ENCODE measurements at regions not wholly inside any gene's neighbourhood (a gene's known extent, or its start where the extent isn't known, plus 50 kb on each side); places are given as distances from the start of the nearest gene placed in this dataset.
"Not testable (repeated sequence)": the region's sequence is repeated elsewhere in the genome, so short reads cannot be mapped to it uniquely, and the experiment has no call there.

DNA sequence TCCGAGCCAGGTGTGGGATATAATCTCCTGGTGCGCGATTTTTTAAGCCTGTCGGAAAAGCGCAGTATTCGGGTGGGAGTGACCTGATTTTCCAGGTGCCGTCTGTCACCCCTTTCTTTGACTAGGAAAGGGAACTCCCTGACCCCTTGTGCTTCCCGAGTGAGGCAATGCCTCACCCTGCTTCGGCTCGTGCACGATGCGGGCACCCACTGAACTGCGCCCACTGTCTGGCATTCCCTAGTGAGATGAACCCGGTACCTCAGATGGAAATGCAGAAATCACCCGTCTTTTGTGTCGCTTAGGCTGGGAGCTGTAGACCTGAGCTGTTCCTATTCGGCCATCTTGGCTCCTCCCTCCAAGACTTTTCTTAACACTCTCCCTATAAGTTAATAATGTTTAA lies 1042.3 kb downstream of the EFNA5 start:
- not testable (repeated sequence) for FAIRE-seq

DNA sequence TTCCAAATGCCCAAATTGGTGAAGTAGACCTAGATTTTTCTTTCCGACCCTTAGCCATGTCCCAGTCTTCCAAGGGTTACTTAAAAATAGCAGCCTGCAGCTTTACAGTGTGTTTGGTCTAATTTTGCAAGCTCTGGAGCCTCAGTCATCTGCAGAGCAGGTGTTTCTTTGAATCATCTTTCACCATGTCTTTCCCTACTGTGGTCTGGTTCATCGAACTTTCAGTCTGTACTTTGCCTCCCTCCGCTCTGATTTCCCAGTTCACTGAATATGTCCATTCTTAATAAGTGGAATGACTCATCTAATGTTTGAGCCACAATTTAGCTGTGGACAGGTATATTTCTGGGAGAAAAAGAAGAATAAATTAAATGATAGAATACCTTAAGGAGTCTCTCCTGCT lies 1060.7 kb downstream of the EFNA5 start:
- Histone ChIP-seq H3K27me3 (ENCODE audit: control insufficient read depth in 2 of 2, insufficient read depth in 2 of 2, low read length in 2 of 2) (no peaks in the 10 kb centered on the region), H3K79me2 (ENCODE audit: control insufficient read depth, insufficient read depth, low read length) (no peaks in the 10 kb centered on the region), H3K4me1 (ENCODE audit: control insufficient read depth, extremely low read depth, insufficient read depth, low read length) (no peaks in the 10 kb centered on the region), H4K20me1 (replicated peaks; ENCODE audit: control insufficient read depth, extremely low read depth, insufficient read depth, low read length) (no peaks in the 10 kb centered on the region), H2AFZ (ENCODE audit: low read depth, low read length) (no peak overlapping the region), H3K4me3 (replicated peaks in 1 of 3; ENCODE audit: insufficient read depth in 1 of 3, low read depth in 1 of 3, low read length in 3 of 3) (no peak overlapping the region), H3K36me3 (ENCODE audit: control insufficient read depth in 2 of 2, extremely low read depth in 1 of 2, insufficient read depth in 2 of 2, low read length in 2 of 2) (no peaks in the 10 kb centered on the region), H3K4me2 (ENCODE audit: insufficient read depth, low read length) (no peak overlapping the region), H3K9ac (replicated peaks; ENCODE audit: extremely low read depth, insufficient read depth, low read length) (no peak overlapping the region), H3K27ac (ENCODE audit: insufficient read depth, low read depth, low read length) (no peak overlapping the region), H3K9me1 (replicated peaks; ENCODE audit: control insufficient read depth, extremely low read depth, insufficient read depth, low read length) (no peaks in the 10 kb centered on the region), H3K9me3 (replicated peaks; ENCODE audit: control insufficient read depth, insufficient read depth, low read length) (no peaks in the 10 kb centered on the region)
- no peak for TF ChIP-seq POLR2AphosphoS5 (IDR thresholded peaks at IDR 0.05; ENCODE audit: insufficient read depth, low read depth, low read length)
- TF ChIP-seq, protein P1, sequence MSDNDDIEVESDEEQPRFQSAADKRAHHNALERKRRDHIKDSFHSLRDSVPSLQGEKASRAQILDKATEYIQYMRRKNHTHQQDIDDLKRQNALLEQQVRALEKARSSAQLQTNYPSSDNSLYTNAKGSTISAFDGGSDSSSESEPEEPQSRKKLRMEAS (IDR thresholded peaks at IDR 0.05; ENCODE audit: insufficient read depth, insufficient read length) = no peak
- TF ChIP-seq POLR2A (IDR thresholded peaks at IDR 0.05; ENCODE audit: low read depth, low read length) = no peak
- TF ChIP-seq EZH2 (IDR thresholded peaks at IDR 0.05; ENCODE audit: borderline replicate concordance, low read depth, low read length, severe bottlenecking) = no peak
- TF ChIP-seq, protein P2, sequence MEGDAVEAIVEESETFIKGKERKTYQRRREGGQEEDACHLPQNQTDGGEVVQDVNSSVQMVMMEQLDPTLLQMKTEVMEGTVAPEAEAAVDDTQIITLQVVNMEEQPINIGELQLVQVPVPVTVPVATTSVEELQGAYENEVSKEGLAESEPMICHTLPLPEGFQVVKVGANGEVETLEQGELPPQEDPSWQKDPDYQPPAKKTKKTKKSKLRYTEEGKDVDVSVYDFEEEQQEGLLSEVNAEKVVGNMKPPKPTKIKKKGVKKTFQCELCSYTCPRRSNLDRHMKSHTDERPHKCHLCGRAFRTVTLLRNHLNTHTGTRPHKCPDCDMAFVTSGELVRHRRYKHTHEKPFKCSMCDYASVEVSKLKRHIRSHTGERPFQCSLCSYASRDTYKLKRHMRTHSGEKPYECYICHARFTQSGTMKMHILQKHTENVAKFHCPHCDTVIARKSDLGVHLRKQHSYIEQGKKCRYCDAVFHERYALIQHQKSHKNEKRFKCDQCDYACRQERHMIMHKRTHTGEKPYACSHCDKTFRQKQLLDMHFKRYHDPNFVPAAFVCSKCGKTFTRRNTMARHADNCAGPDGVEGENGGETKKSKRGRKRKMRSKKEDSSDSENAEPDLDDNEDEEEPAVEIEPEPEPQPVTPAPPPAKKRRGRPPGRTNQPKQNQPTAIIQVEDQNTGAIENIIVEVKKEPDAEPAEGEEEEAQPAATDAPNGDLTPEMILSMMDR (IDR thresholded peaks at IDR 0.05; ENCODE audit: extremely low read depth in 1 of 2, insufficient read depth in 1 of 2, low read depth in 1 of 2, low read length in 2 of 2) = no peak
- TF ChIP-seq GATA2 (IDR thresholded peaks at IDR 0.05; ENCODE audit: insufficient read depth, insufficient read length, low read depth, low read length) = no peak
- TF ChIP-seq MYC (IDR thresholded peaks at IDR 0.05; ENCODE audit: low read depth, low read length) = no peak
- no peak for TF ChIP-seq FOS (IDR thresholded peaks at IDR 0.05; ENCODE audit: borderline replicate concordance, insufficient read depth, low read length)
- no peak for TF ChIP-seq JUN (IDR thresholded peaks at IDR 0.05; ENCODE audit: borderline replicate concordance, insufficient read depth, insufficient read length, low read depth)
- intact Hi-C loops (cut with micrococcal nuclease) = no loop called here
- ChIA-PET CTCF (interaction anchor here (0.8 kb wide), 1 partner anchor 10 kb away, joined by 3 read pairs; no protein-coding TSS in a partner anchor), POLR2A (no interaction called here)
- no peak for DNase-seq (ENCODE audit: low read depth, low spot score)
- dilution Hi-C loops (cut with MboI; ENCODE audit: extremely low pct_ligation_motif_present, low sequenced_read_pairs) = no loop called here
- no TSS peak for BruUV-seq (replicated peaks)
- FAIRE-seq = no peak

More for the DNA sequence above, 1042.3 kb downstream of the EFNA5 start:
- H3K9me1 ChIP-seq (replicated peaks; ENCODE audit: control insufficient read depth, extremely low read depth, insufficient read depth, low read length); DNase-seq (ENCODE audit: low read depth, low spot score); CTCF ChIA-PET; H3K27ac ChIP-seq (ENCODE audit: insufficient read depth, low read depth, low read length); intact Hi-C loops (cut with micrococcal nuclease); H3K4me2 ChIP-seq (ENCODE audit: insufficient read depth, low read length); H3K36me3 ChIP-seq (ENCODE audit: control insufficient read depth in 2 of 2, extremely low read depth in 1 of 2, insufficient read depth in 2 of 2, low read length in 2 of 2); H3K4me1 ChIP-seq (ENCODE audit: control insufficient read depth, extremely low read depth, insufficient read depth, low read length); H3K9me3 ChIP-seq (replicated peaks; ENCODE audit: control insufficient read depth, insufficient read depth, low read length); BruUV-seq (replicated peaks); H2AFZ ChIP-seq (ENCODE audit: low read depth, low read length); H3K9ac ChIP-seq (replicated peaks; ENCODE audit: extremely low read depth, insufficient read depth, low read length); H4K20me1 ChIP-seq (replicated peaks; ENCODE audit: control insufficient read depth, extremely low read depth, insufficient read depth, low read length); POLR2A ChIA-PET; dilution Hi-C loops (cut with MboI; ENCODE audit: extremely low pct_ligation_motif_present, low sequenced_read_pairs); H3K27me3 ChIP-seq (ENCODE audit: control insufficient read depth in 2 of 2, insufficient read depth in 2 of 2, low read length in 2 of 2); H3K79me2 ChIP-seq (ENCODE audit: control insufficient read depth, insufficient read depth, low read length); H3K4me3 ChIP-seq (replicated peaks in 1 of 3; ENCODE audit: insufficient read depth in 1 of 3, low read depth in 1 of 3, low read length in 3 of 3): not testable (repeated sequence)

Measured in endothelial cell of umbilical vein (primary cell).